Vagina (tissue), 2 donors: ENCODE measurements at regions not wholly inside any gene's neighbourhood (a gene's known extent, or its start where the extent isn't known, plus 50 kb on each side); places are given as distances from the start of the nearest gene placed in this dataset.

ENCODE experiments used
- POLR2A ChIP-seq, 2 donors: fragments of 450-650 bp; IDR thresholded peaks; one replicate each; pipeline ENCODE4 v1.6.1; 2017; ENCODE audit warnings: antibody characterized with exemption in 2 of 2, mild to moderate bottlenecking in 2 of 2, moderate library complexity in 2 of 2
- POLR2AphosphoS5 ChIP-seq, 2 donors: sonication (generic); formaldehyde crosslinking; IDR thresholded peaks; one replicate each; pipeline ENCODE4 v1.9.0; 2017; ENCODE audit warnings: antibody characterized with exemption in 2 of 2, mild to moderate bottlenecking in 2 of 2, low read depth in 1 of 2; ENCODE audit not compliant: insufficient read depth in 1 of 2
- TF ChIP-seq, protein P1 (sequence below), 3 experiments: fragments of 450-650 bp in 2 of 3; fragments of 200-600 bp in 1 of 3; sonication (generic) in 1 of 3; IDR thresholded peaks; one replicate each; pipeline ENCODE4 v1.5.1; 2017 to 2019; ENCODE audit warnings: antibody characterized with exemption in 3 of 3, mild to moderate bottlenecking in 2 of 3, moderate library complexity in 2 of 3

DNA sequence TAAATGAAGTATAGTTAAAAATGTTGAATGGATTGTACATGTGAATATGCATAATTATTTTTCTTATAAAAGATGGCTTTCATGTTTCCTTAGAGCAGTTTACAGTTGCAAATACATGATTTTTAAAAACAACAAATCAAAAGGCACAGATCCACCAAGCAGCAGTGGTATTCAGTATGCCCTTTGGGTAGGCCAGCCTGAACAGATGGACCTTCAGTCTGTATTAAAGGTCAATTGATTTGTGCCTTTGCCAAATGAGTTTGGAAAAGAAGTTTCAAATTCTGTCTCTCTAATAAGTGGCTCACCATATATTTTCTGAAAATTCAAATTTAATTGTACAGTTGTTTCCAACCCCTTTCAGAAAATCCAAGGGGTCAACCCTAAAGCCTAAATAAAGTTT lies 477.1 kb downstream of the NSUN3 start:
- TF ChIP-seq, protein P1, sequence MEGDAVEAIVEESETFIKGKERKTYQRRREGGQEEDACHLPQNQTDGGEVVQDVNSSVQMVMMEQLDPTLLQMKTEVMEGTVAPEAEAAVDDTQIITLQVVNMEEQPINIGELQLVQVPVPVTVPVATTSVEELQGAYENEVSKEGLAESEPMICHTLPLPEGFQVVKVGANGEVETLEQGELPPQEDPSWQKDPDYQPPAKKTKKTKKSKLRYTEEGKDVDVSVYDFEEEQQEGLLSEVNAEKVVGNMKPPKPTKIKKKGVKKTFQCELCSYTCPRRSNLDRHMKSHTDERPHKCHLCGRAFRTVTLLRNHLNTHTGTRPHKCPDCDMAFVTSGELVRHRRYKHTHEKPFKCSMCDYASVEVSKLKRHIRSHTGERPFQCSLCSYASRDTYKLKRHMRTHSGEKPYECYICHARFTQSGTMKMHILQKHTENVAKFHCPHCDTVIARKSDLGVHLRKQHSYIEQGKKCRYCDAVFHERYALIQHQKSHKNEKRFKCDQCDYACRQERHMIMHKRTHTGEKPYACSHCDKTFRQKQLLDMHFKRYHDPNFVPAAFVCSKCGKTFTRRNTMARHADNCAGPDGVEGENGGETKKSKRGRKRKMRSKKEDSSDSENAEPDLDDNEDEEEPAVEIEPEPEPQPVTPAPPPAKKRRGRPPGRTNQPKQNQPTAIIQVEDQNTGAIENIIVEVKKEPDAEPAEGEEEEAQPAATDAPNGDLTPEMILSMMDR (IDR thresholded peaks at IDR 0.05), result no peak
- TF ChIP-seq POLR2A (IDR thresholded peaks at IDR 0.05) (no peak), POLR2AphosphoS5 (IDR thresholded peaks at IDR 0.05; ENCODE audit: insufficient read depth in 1 of 2, low read depth in 1 of 2) (no peak)
